GM12874 (cell line): ENCODE measurements at regions not wholly inside any gene's neighbourhood (a gene's known extent, or its start where the extent isn't known, plus 50 kb on each side); places are given as distances from the start of the nearest gene placed in this dataset.

Experiments used
- TF ChIP-seq, protein P1 (sequence below): IDR thresholded peaks from 2 replicates; pipeline ENCODE4 v1.5.1; 2011; ENCODE audit warnings: low read depth, mild to moderate bottlenecking, control low read depth, low read length, moderate library complexity; ENCODE audit not compliant: insufficient read depth

DNA sequence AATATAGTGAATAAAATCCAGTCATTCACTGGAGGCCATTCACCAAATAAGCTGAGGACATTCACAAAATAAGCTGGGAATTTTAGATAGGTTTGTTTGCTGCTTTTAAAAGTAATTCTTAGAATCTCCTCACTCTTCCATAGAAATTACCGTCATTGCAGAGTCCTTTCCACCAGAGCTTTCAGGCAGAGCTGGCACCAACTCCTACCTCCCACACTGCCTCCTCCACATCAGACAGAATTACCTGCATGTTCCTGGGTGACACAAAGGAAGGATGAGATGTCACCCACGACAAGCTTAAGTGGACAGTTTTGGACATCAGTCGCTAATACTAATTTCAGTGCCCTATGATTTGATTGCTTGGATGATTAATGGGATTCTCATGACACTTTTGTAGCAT, 1113.2 kb downstream of the IGSF11 start:
- TF ChIP-seq, protein P1, sequence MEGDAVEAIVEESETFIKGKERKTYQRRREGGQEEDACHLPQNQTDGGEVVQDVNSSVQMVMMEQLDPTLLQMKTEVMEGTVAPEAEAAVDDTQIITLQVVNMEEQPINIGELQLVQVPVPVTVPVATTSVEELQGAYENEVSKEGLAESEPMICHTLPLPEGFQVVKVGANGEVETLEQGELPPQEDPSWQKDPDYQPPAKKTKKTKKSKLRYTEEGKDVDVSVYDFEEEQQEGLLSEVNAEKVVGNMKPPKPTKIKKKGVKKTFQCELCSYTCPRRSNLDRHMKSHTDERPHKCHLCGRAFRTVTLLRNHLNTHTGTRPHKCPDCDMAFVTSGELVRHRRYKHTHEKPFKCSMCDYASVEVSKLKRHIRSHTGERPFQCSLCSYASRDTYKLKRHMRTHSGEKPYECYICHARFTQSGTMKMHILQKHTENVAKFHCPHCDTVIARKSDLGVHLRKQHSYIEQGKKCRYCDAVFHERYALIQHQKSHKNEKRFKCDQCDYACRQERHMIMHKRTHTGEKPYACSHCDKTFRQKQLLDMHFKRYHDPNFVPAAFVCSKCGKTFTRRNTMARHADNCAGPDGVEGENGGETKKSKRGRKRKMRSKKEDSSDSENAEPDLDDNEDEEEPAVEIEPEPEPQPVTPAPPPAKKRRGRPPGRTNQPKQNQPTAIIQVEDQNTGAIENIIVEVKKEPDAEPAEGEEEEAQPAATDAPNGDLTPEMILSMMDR, result no peak

DNA sequence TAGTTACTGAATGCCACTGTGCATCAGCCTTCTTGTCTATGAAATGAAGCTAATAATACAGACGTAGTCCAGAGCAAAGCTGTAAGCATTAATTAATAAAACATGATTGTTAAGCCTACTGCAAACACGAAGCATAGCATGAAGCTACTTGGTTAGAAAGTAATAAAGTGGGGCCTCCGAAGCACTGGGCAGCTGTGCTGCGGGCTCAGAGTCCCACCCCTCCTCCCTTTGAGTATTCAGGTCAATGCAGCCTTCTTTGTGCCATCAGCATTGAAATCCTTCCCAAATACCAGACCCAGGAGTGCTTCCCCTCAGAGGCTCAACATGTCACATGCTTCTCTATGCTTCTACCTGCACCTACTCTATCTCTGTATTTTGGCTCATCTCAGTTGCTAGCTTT, 1112.6 kb downstream of the IGSF11 start:
- TF ChIP-seq, protein P1, result no peak

DNA sequence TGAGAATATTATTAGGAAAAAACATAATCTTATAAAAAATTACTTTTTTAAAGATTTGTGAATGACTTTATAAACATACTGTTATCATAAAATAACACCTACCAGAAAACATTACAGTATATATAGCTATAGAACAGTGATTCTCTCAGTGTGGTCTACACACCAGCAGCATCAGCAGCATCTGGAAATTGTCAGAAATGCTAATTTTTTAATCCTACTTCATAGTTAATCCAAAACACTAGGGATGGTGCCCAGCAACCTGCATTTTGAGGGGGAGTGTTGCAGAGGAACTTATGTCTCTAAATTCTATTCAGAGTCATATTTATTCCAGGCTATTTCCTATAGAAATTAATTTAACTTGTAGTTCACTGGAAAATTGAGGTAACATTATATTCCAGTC, 1107.8 kb downstream of the IGSF11 start:
- TF ChIP-seq, protein P1, result no peak

DNA sequence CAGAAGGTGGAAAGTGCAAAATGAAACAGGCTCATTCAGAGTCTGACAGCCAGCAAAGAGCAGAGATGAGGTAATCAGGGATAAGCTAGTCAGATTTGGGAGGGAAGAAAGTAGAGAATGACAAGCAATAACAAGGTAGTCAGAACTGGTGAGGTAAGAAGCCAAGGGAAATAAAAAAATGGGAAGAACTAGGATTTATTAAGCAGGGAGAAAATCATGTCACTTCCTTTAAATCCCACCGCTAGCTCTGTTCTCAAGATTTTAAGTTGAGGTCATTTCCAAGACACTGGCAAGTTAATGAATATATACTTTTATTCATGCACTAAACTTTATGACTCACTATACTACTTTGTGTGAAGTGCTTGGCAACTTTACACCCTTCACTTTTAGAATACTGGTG, 1106.8 kb downstream of the IGSF11 start:
- TF ChIP-seq, protein P1, result no peak

DNA sequence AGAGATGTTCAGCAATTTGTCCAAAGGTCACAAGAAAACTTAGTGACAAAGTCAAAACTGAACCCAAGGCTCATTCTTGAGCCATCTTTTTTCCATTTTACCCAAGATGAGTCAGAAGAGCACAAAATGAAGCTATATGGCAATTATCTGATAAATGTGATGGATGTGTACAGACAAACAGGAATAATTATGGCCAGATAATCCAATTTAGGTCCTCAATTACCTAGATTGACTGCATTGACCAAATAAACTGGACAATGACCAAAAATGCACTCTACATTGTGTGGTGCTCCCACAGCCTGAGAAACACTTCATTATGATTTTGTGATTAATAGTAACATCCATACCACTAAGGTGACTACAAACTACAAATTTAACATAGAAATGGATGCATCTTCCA, 1105.8 kb downstream of the IGSF11 start:
- TF ChIP-seq, protein P1, result no peak

DNA sequence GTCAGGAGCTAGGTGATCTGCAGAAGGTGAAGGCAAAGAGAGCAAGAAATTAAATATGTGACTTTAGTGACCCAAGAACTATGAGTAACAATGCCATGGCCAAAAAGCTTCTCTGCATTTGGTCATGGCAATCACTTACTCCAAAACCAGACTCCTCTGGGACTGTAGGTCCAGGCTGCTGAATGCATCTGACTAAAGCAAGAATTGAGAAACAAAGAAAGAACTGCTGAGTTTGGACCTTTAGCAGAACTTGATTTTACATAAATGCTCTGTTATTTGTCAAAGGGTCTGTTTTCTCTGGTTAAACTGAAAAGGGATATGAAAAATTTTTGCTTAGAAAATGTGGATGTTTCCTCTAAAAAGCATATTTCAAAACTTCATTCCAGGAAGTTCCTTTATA, 1102.2 kb downstream of the IGSF11 start:
- TF ChIP-seq, protein P1, result no peak

DNA sequence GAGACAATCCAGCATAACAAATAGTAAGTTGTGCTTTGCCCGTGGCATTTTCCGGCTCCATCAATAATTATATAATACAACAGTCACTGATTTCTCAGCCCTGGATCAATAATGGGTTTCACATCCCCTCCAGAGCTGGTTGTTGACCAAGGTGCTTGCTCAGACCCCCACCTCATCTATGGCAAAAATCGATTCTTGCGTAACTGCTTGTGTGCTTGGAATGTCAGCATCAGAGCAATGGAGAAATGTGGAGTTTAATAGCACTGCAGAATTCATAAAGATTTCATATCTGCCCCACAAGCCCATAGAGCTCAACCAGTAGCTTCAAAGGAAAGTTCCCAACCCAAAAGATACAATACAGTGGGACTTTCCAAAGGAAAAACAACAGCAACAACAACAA, 1098.5 kb downstream of the IGSF11 start:
- TF ChIP-seq, protein P1, result no peak

DNA sequence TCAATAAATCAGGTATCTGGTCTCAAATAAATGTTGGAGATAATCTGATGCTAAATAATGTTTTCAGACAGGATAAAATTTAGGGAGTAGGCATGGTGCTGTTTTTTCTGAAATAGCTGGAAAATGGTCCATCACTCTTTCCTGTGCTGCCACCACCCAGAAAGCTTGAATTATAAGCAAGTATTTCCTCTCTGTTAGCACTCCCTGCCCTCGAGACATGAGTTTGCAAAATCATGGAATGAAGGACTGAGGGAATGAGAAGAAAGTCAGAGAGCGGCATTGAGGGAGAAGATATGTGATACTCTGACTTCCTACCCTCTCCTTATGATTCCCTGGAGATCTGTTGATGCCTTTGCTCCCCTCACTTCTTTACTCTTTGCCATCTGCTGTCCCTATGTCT, 1095.7 kb downstream of the IGSF11 start:
- TF ChIP-seq, protein P1, result no peak
